ENCODE measurements at regions not wholly inside any gene's neighbourhood (a gene's known extent, or its start where the extent isn't known, plus 50 kb on each side); places are given as distances from the start of the nearest gene placed in this dataset.

GRCh38 chr4:59637596-59637995, 1562.5 kb upstream of the ADGRL3 start (continued):
- TF ChIP-seq ZNF18 (CRISPR knock-in tag; IDR thresholded peaks at IDR 0.05; ENCODE audit: insufficient replicate concordance): no peak
- no peak for TF ChIP-seq ZSCAN9 (CRISPR knock-in tag; IDR thresholded peaks at IDR 0.05; ENCODE audit: borderline replicate concordance)

- Histone ChIP-seq H3K27me3 (ENCODE audit: control insufficient read depth in 1 of 2, insufficient read depth in 2 of 2, low read length in 2 of 2) (no peaks in the 10 kb centered on the region), H3K9ac (ENCODE audit: insufficient read depth, low read depth, low read length) (no peak overlapping the region), H3K4me2 (ENCODE audit: low read depth, low read length) (no peak overlapping the region), H3K27ac (ENCODE audit: extremely low read length, insufficient read depth, low read length) (no peak overlapping the region), H3K4me1 (ENCODE audit: insufficient read depth, low read length) (no peaks in the 10 kb centered on the region), H3K36me3 (replicated peaks in 1 of 2; ENCODE audit: control insufficient read depth in 1 of 2, insufficient read depth in 2 of 2, low read length in 2 of 2) (no peaks in the 10 kb centered on the region), H4K20me1 (ENCODE audit: insufficient read depth, low read length) (no peaks in the 10 kb centered on the region), H3K9me3 (ENCODE audit: low read length) (peaks cover 8% of the 10 kb centered on the region; the same call in 1 of the 2 replicates), H3K4me3 (replicated peaks in 1 of 3; ENCODE audit: insufficient read depth in 1 of 3, low read depth in 2 of 3, low read length in 3 of 3) (no peak overlapping the region), H3K79me2 (ENCODE audit: insufficient read depth, low read length) (no peaks in the 10 kb centered on the region), H2AFZ (ENCODE audit: low read length) (no peak overlapping the region)
- no TSS peak for BruUV-seq (replicated peaks)
- ChIA-PET POLR2A (no interaction called here), CTCF (ENCODE audit: low intra/inter-chr PET ratio, low total read pairs) (no interaction called here)
- in situ Hi-C loops (cut with HindIII; ENCODE audit: extremely low pct_ligation_motif_present, low pct_unique_long_range_greater_than_20kb): no loop called here
- FAIRE-seq: no peak
- no peak for ATAC-seq
- no peak for DNase-seq (ENCODE audit: low spot score)
- intact Hi-C loops (cut with micrococcal nuclease; ENCODE audit: unreplicated experiment): no loop called here
- WGBS (ENCODE audit: low lambda C conversion rate): 0% methylated on average over 1 of the region's 1 CpG
- no peak for TF ChIP-seq HNRNPUL1 (IDR thresholded peaks at IDR 0.05; ENCODE audit: low read depth, low read length)
- TF ChIP-seq ZNF749 (CRISPR knock-in tag; IDR thresholded peaks at IDR 0.05; ENCODE audit: borderline replicate concordance): no peak
- TF ChIP-seq PAWR (CRISPR knock-in tag; IDR thresholded peaks at IDR 0.05; ENCODE audit: borderline replicate concordance): no peak
- TF ChIP-seq THAP11 (CRISPR knock-in tag; IDR thresholded peaks at IDR 0.05): no peak
- TF ChIP-seq ZNF792 (CRISPR knock-in tag; IDR thresholded peaks at IDR 0.05): no peak
- TF ChIP-seq PRDM10 (CRISPR knock-in tag; IDR thresholded peaks at IDR 0.05; ENCODE audit: low read depth): no peak
- TF ChIP-seq BHLHE40 (IDR thresholded peaks at IDR 0.05; ENCODE audit: low read length): no peak
- TF ChIP-seq KLF11 (CRISPR knock-in tag; IDR thresholded peaks at IDR 0.05): no peak
- no peak for TF ChIP-seq SP5 (CRISPR knock-in tag; IDR thresholded peaks at IDR 0.05; ENCODE audit: borderline replicate concordance, low read depth)
- TF ChIP-seq TCF12 (IDR thresholded peaks at IDR 0.05): no peak
- TF ChIP-seq TCF12 (CRISPR knock-in tag; IDR thresholded peaks at IDR 0.05): no peak
- no peak for TF ChIP-seq ZNF75D (CRISPR knock-in tag; IDR thresholded peaks at IDR 0.05; ENCODE audit: borderline replicate concordance)
- no peak for TF ChIP-seq ZNF275 (CRISPR knock-in tag; IDR thresholded peaks at IDR 0.05; ENCODE audit: borderline replicate concordance)
- TF ChIP-seq CTCF (CRISPR knock-in tag; IDR thresholded peaks at IDR 0.05): no peak
- TF ChIP-seq ZNF331 (CRISPR knock-in tag; IDR thresholded peaks at IDR 0.05): no peak
Measured at GRCh38 chr4:59643682-59644081, 1556.4 kb upstream of the ADGRL3 start.
